DMS53 (cell line): ENCODE measurements at regions not wholly inside any gene's neighbourhood (a gene's known extent, or its start where the extent isn't known, plus 50 kb on each side); places are given as distances from the start of the nearest gene placed in this dataset.

Source experiments
- DNase-seq: peaks from one replicate; lab custom pipeline; 2025; lab: John Stamatoyannopoulos, UW

DNA sequence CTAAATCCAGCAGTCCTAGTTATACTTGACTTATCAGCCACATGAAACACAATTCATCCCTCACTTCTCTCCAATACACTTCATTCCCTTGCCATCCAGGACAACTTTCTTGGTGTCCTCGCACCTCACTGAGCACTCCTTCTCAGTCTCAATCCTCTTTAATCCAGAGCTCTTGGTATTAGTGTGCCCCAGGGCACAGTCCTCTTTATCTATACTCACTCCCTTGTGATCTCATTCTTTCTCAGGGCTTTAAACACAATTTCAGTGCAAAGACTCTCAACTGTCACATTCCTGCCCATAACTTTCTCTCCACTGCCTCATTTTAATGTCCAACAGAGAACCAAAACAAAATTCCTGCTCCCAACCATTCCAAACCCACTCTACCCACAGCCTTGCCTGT, 60.8 kb upstream of the SPOPL start:
- DNase-seq, result no peak

DNA sequence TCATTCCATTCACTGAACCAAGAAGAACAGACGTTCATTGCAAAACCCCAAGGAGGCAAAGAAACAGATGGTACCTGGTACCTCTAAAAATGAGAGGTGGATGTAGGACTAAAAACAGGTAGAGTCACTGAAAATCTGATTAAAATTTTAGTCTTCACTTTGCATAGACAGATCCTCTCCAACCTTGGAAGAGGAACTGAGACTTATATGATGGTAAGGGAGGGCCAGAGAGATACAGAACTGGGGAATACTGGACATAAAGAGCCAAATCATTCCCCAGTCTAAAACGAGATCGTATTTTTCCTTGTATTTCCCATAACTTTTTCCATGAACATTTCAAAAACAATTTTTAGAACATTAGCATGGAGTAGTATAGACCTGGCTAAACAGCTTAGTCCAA, 59.7 kb upstream of the SPOPL start:
- no peak for DNase-seq

DNA sequence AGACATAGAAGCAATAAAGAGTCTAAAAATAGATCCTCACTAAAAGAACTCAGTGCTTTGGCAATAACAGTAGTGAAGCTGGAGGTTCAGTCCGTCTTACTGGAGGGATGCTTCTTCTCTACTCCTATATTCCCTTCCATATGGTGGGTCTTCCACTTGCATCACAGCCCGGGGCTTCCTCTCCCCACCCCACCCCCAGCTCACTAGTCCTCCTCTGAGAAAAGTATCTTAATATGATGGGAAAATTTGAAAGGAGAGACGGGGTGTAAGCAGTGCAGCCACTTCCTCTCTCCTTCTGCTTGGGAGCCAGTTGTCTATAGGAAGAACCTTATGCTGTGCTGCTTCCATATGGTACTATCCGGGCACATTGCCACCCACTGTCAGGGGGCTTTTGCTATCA, 57.2 kb upstream of the SPOPL start:
- no peak for DNase-seq

- no peak for DNase-seq
These were observed 56.3 kb upstream of the SPOPL start for GRCh38 chr2:138445227-138445626.

- DNase-seq, result no peak
These were observed 55.5 kb upstream of the SPOPL start for GRCh38 chr2:138446043-138446442.

GRCh38 chr2:138447889-138448570, 53.5 kb upstream of the SPOPL start:
- peak; percentile 10 for DNase-seq
